ENCODE measurements at regions not wholly inside any gene's neighbourhood (a gene's known extent, or its start where the extent isn't known, plus 50 kb on each side); places are given as distances from the start of the nearest gene placed in this dataset.

GRCh38 chr13:46994492-46994891 is 97.6 kb upstream of the HTR2A start:
- TF ChIP-seq CTCF (IDR thresholded peaks at IDR 0.05; ENCODE audit: poor library complexity) (no peak), EZH2phosphoT487 (IDR thresholded peaks at IDR 0.05; ENCODE audit: low read depth, severe bottlenecking, unreplicated experiment) (no peak)
- Histone ChIP-seq H3K79me2 (no peaks in the 10 kb centered on the region), H3K4me3 (no peak overlapping the region), H3K4me1 (ENCODE audit: insufficient read depth) (no peaks in the 10 kb centered on the region), H4K20me1 (ENCODE audit: insufficient read depth, poor library complexity, severe bottlenecking) (no peaks in the 10 kb centered on the region), H3K9me3 (ENCODE audit: low read depth) (no peaks in the 10 kb centered on the region), H3K9me2 (replicated peaks; ENCODE audit: insufficient read depth) (no peaks in the 10 kb centered on the region), H3K36me3 (replicated peaks; ENCODE audit: insufficient read depth, low read depth) (no peaks in the 10 kb centered on the region), H3K4me2 (no peak overlapping the region), H3K27ac (no peak overlapping the region), H3K27me3 (no peaks in the 10 kb centered on the region), H2AFZ (no peak overlapping the region)
- WGBS (ENCODE audit: low lambda C conversion rate, missing lambda C conversion rate), result 91% methylated on average over 7 of the region's 7 CpGs
- no peak for DNase-seq (ENCODE audit: low spot score)

- no peaks in the 10 kb centered on the region for H3K36me3 ChIP-seq (replicated peaks; ENCODE audit: insufficient read depth, low read depth)
Observed at GRCh38 chr13:46992383-46992952, 95.6 kb upstream of the HTR2A start.

GRCh38 chr13:46983881-46984280 is 87.0 kb upstream of the HTR2A start:
- no peaks in the 10 kb centered on the region for H3K9me2 ChIP-seq (replicated peaks; ENCODE audit: insufficient read depth)
- DNase-seq (ENCODE audit: low spot score), result peak; percentile 10
- no peak for TF ChIP-seq EZH2phosphoT487 (IDR thresholded peaks at IDR 0.05; ENCODE audit: low read depth, severe bottlenecking, unreplicated experiment)
- TF ChIP-seq CTCF (IDR thresholded peaks at IDR 0.05; ENCODE audit: poor library complexity), result no peak
- TF ChIP-seq EZH2 (IDR thresholded peaks at IDR 0.05; ENCODE audit: borderline replicate concordance), result no peak
- H3K79me2 ChIP-seq, result no peaks in the 10 kb centered on the region
- no peak overlapping the region for H3K4me2 ChIP-seq
- H3K27me3 ChIP-seq, result no peaks in the 10 kb centered on the region
- 97% methylated on average over 1 of the region's 1 CpG for WGBS (ENCODE audit: low lambda C conversion rate, missing lambda C conversion rate)
- H3K27ac ChIP-seq, result no peak overlapping the region
- no peak overlapping the region for H3K4me3 ChIP-seq
- H3K36me3 ChIP-seq (replicated peaks; ENCODE audit: insufficient read depth, low read depth), result no peaks in the 10 kb centered on the region
- no peaks in the 10 kb centered on the region for H4K20me1 ChIP-seq (ENCODE audit: insufficient read depth, poor library complexity, severe bottlenecking)
- no peaks in the 10 kb centered on the region for H3K4me1 ChIP-seq (ENCODE audit: insufficient read depth)
- H3K9me3 ChIP-seq (ENCODE audit: low read depth), result no peaks in the 10 kb centered on the region
- no peak overlapping the region for H2AFZ ChIP-seq

More at GRCh38 chr13:46992383-46992952, 95.6 kb upstream of the HTR2A start:
- TF ChIP-seq CTCF (IDR thresholded peaks at IDR 0.05; ENCODE audit: poor library complexity) (no peak), EZH2phosphoT487 (IDR thresholded peaks at IDR 0.05; ENCODE audit: low read depth, severe bottlenecking, unreplicated experiment) (no peak), EZH2 (IDR thresholded peaks at IDR 0.05; ENCODE audit: borderline replicate concordance) (no peak)
- Histone ChIP-seq H3K4me3 (no peak overlapping the region), H4K20me1 (ENCODE audit: insufficient read depth, poor library complexity, severe bottlenecking) (no peaks in the 10 kb centered on the region), H3K79me2 (no peaks in the 10 kb centered on the region), H3K9me2 (replicated peaks; ENCODE audit: insufficient read depth) (no peaks in the 10 kb centered on the region), H3K4me1 (ENCODE audit: insufficient read depth) (no peaks in the 10 kb centered on the region), H3K4me2 (no peak overlapping the region), H2AFZ (no peak overlapping the region), H3K9me3 (ENCODE audit: low read depth) (no peaks in the 10 kb centered on the region), H3K27me3 (no peaks in the 10 kb centered on the region), H3K27ac (no peak overlapping the region)
- no peak for DNase-seq (ENCODE audit: low spot score)
- 84% methylated on average over 3 of the region's 3 CpGs for WGBS (ENCODE audit: low lambda C conversion rate, missing lambda C conversion rate)

All from hepatocyte (in vitro differentiated cells).